Fibroblast of peridontal ligament (primary cell): ENCODE measurements at regions not wholly inside any gene's neighbourhood (a gene's known extent, or its start where the extent isn't known, plus 50 kb on each side); places are given as distances from the start of the nearest gene placed in this dataset.

ENCODE experiments used
- DNase-seq: peaks from one replicate; pipeline ENCODE4 v3.0.0-alpha.2; 2010; ENCODE audit errors: extremely low read depth

GRCh38 chr5:103346162-103346748 is 87.7 kb downstream of the MACIR start:
- no peak for DNase-seq

- DNase-seq, result no peak
Measured at GRCh38 chr5:103345461-103345860, 86.9 kb downstream of the MACIR start.

- no peak for DNase-seq
Measured at GRCh38 chr5:103340717-103341388, 82.3 kb downstream of the MACIR start.

GRCh38 chr5:103340132-103340531 is 81.6 kb downstream of the MACIR start:
- DNase-seq, result no peak

GRCh38 chr5:103336941-103337340 is 78.4 kb downstream of the MACIR start:
- DNase-seq, result no peak

- no peak for DNase-seq
Measured at GRCh38 chr5:103333376-103333775, 74.8 kb downstream of the MACIR start.

GRCh38 chr5:103330875-103331274 is 72.3 kb downstream of the MACIR start:
- no peak for DNase-seq
